Transverse colon (tissue), 4 donors: ENCODE measurements at regions not wholly inside any gene's neighbourhood (a gene's known extent, or its start where the extent isn't known, plus 50 kb on each side); places are given as distances from the start of the nearest gene placed in this dataset.

Experiments used
- DNase-seq: peaks from one replicate; pipeline ENCODE4 v3.0.0-alpha.2; 2019
- H3K27ac ChIP-seq, 4 donors: fragments of 200-600 bp; sonication (generic); 2 replicates each; pipeline ENCODE4 v1.5.1; 2016 to 2018; ENCODE audit warnings: inconsistent platforms in 4 of 4
- H3K27me3 ChIP-seq: fragments of 200-600 bp; sonication (generic); 2 replicates; pipeline ENCODE4 v1.5.1; 2017; ENCODE audit warnings: inconsistent platforms
- H3K36me3 ChIP-seq, 4 donors: fragments of 200-600 bp; sonication (generic); 2 replicates each; pipeline ENCODE4 v1.5.1; 2017 to 2019; ENCODE audit warnings: inconsistent platforms in 4 of 4
- H3K4me1 ChIP-seq, 4 donors: fragments of 200-600 bp; sonication (generic); 2 replicates each; pipeline ENCODE4 v1.5.1; 2017 to 2020; ENCODE audit warnings: inconsistent platforms in 4 of 4
- H3K4me3 ChIP-seq, 4 donors: fragments of 200-600 bp; sonication (generic); 1 replicate in 1 of 4; 2 replicates in 3 of 4; pipeline versions ENCODE4 v1.5.1 to v1.6.1; 2017 to 2019; ENCODE audit warnings: inconsistent platforms in 4 of 4
- H3K9me3 ChIP-seq, 2 donors: fragments of 200-600 bp; sonication (generic); 2 replicates each; pipeline ENCODE4 v1.5.1; 2017 to 2019; ENCODE audit warnings: inconsistent platforms in 2 of 2
- CTCF ChIP-seq, 5 experiments: fragments of 200-600 bp in 3 of 5; fragments of 450-650 bp in 2 of 5; sonication (generic) in 3 of 5; IDR thresholded peaks; 1 replicate in 2 of 5; 2 replicates in 3 of 5; pipeline ENCODE4 v1.5.1; 2016 to 2017; ENCODE audit warnings: antibody characterized with exemption in 5 of 5, inconsistent platforms in 3 of 5, mild to moderate bottlenecking in 2 of 5, moderate library complexity in 1 of 5
- EP300 ChIP-seq: sonication (generic); formaldehyde crosslinking; IDR thresholded peaks from one replicate; pipeline ENCODE4 v1.6.1; 2017; ENCODE audit warnings: antibody characterized with exemption, low read depth
- POLR2A ChIP-seq: fragments of 450-650 bp; IDR thresholded peaks from one replicate; pipeline ENCODE4 v1.6.1; 2016; ENCODE audit warnings: antibody characterized with exemption, mild to moderate bottlenecking, moderate library complexity
- POLR2AphosphoS5 ChIP-seq, 3 donors: sonication (generic); formaldehyde crosslinking; IDR thresholded peaks; one replicate each; pipeline ENCODE4 v1.6.1; 2016; ENCODE audit warnings: antibody characterized with exemption in 3 of 3
- WGBS, 2 donors: methylation state at CpG; one replicate each; pipeline ENCODE4 v1.1.5; 2018; ENCODE audit warnings: low coverage in 1 of 2; 5-methylcytosine and 5-hydroxymethylcytosine counted together
- in situ Hi-C, 4 donors: fragments of 200-750 bp; cut with MboI; loops; one replicate each; pipeline versions ENCODE4 v1.15.0 to v1.15.1; 2017; ENCODE audit warnings: low sequenced_read_pairs in 3 of 4, low pct_ligation_motif_present in 1 of 4, low pct_unique_long_range_greater_than_20kb in 1 of 4
- intact Hi-C: fragments of 100-400 bp; cut with DNase I; formaldehyde crosslinking; loops from one replicate; pipeline ENCODE4 v1.15.1; 2023; ENCODE audit warnings: low total_unique reads

- in situ Hi-C loops (no loop called here), intact Hi-C loops (no loop called here)
- H3K4me1 ChIP-seq: no peaks in the 10 kb centered on the region
- 73% methylated on average over 3 of the region's 3 CpGs; no CpG with 5 or more reads in 1 of the 2 donors for WGBS, 2 donors
- no peak overlapping the region for H3K4me3 ChIP-seq
- H3K9me3 ChIP-seq: no peaks in the 10 kb centered on the region
- H3K27ac ChIP-seq: no peak overlapping the region
- DNase-seq: no peak
- H3K27me3 ChIP-seq: no peaks in the 10 kb centered on the region
- H3K36me3 ChIP-seq: no peaks in the 10 kb centered on the region
- TF ChIP-seq CTCF (IDR thresholded peaks at IDR 0.05) (no peak), POLR2AphosphoS5 (IDR thresholded peaks at IDR 0.05) (no peak), EP300 (no peak), POLR2A (no peak)
Observed at GRCh38 chrX:43522582-43522981, 133.5 kb upstream of the MAOA start.

GRCh38 chrX:43525901-43526610 is 130.0 kb upstream of the MAOA start:
- H3K27me3 ChIP-seq: no peaks in the 10 kb centered on the region
- no peak for DNase-seq
- no peaks in the 10 kb centered on the region for H3K9me3 ChIP-seq
- WGBS, 2 donors: 76% methylated on average over 2 to 5 of the region's 5 CpGs
- in situ Hi-C loops (no loop called here), intact Hi-C loops (no loop called here)
- no peak for TF ChIP-seq CTCF (IDR thresholded peaks at IDR 0.05)
- TF ChIP-seq EP300: no peak
- no peak for TF ChIP-seq POLR2AphosphoS5 (IDR thresholded peaks at IDR 0.05)
- no peak for TF ChIP-seq POLR2A
- H3K27ac ChIP-seq: no peak overlapping the region
- H3K4me3 ChIP-seq: no peak overlapping the region
- no peaks in the 10 kb centered on the region for H3K4me1 ChIP-seq
- H3K36me3 ChIP-seq: no peaks in the 10 kb centered on the region

GRCh38 chrX:43526878-43527277 is 129.2 kb upstream of the MAOA start:
- Histone ChIP-seq H3K4me1 (no peaks in the 10 kb centered on the region), H3K4me3 (no peak overlapping the region), H3K27ac (no peak overlapping the region), H3K36me3 (no peaks in the 10 kb centered on the region), H3K9me3 (no peaks in the 10 kb centered on the region), H3K27me3 (no peaks in the 10 kb centered on the region)
- in situ Hi-C loops: no loop called here
- WGBS, 2 donors: 89% methylated on average over 2 of the region's 2 CpGs; no CpG with 5 or more reads in 1 of the 2 donors
- TF ChIP-seq CTCF (IDR thresholded peaks at IDR 0.05) (no peak), POLR2AphosphoS5 (IDR thresholded peaks at IDR 0.05) (no peak), EP300 (no peak), POLR2A (no peak)
- DNase-seq: no peak
- intact Hi-C loops: no loop called here

GRCh38 chrX:43527801-43528200 is 128.3 kb upstream of the MAOA start:
- TF ChIP-seq POLR2AphosphoS5 (IDR thresholded peaks at IDR 0.05): no peak
- no peak for TF ChIP-seq EP300
- no peak for TF ChIP-seq CTCF (IDR thresholded peaks at IDR 0.05)
- TF ChIP-seq POLR2A: no peak
- H3K27ac ChIP-seq: no peak overlapping the region
- H3K4me1 ChIP-seq: no peaks in the 10 kb centered on the region
- no peaks in the 10 kb centered on the region for H3K36me3 ChIP-seq
- intact Hi-C loops: no loop called here
- H3K4me3 ChIP-seq: no peak overlapping the region
- WGBS, 2 donors: 73 to 80% methylated on average over 1 to 3 of the region's 3 CpGs
- in situ Hi-C loops: no loop called here
- no peak for DNase-seq
- H3K27me3 ChIP-seq: no peaks in the 10 kb centered on the region
- H3K9me3 ChIP-seq: no peaks in the 10 kb centered on the region
